ENCODE measurements at regions not wholly inside any gene's neighbourhood (a gene's known extent, or its start where the extent isn't known, plus 50 kb on each side); places are given as distances from the start of the nearest gene placed in this dataset.

- peaks cover 9 to 36% (median 22%) of the 10 kb centered on the region in 4 donors for H3K9me3 ChIP-seq
- no peaks in the 10 kb centered on the region for H3K27me3 ChIP-seq
- intact Hi-C loops (cut with DNase I; ENCODE audit: low total_unique reads) = no loop called here
- H3K27ac ChIP-seq = no peak overlapping the region
- H3K36me3 ChIP-seq = no peaks in the 10 kb centered on the region
- no peaks in the 10 kb centered on the region for H3K4me1 ChIP-seq
- H3K4me3 ChIP-seq = no peak overlapping the region
- TF ChIP-seq POLR2A (IDR thresholded peaks at IDR 0.05) = no peak
- TF ChIP-seq CTCF (IDR thresholded peaks at IDR 0.05) = no peak
- no peak for TF ChIP-seq EP300 (IDR thresholded peaks at IDR 0.05)
- no peak for TF ChIP-seq POLR2AphosphoS5 (IDR thresholded peaks at IDR 0.05)
- no peak for DNase-seq
- WGBS, 5 donors = 94 to 98% (median 96%) methylated on average over 15 of the region's 15 CpGs
Measured at GRCh38 chr15:62218841-62219240, 53.8 kb upstream of the C2CD4B start.

- H3K36me3 ChIP-seq = no peaks in the 10 kb centered on the region
- H3K27me3 ChIP-seq = no peaks in the 10 kb centered on the region
- intact Hi-C loops (cut with DNase I; ENCODE audit: low total_unique reads) = loop anchor here (10.0 kb wide), 1 partner anchor 55 kb away; the partner anchor contains the start of gene C2CD4B
- no peak overlapping the region for H3K27ac ChIP-seq
- TF ChIP-seq CTCF (IDR thresholded peaks at IDR 0.05) (no peak), POLR2AphosphoS5 (IDR thresholded peaks at IDR 0.05) (no peak), EP300 (IDR thresholded peaks at IDR 0.05) (no peak), POLR2A (IDR thresholded peaks at IDR 0.05) (no peak)
- no peaks in the 10 kb centered on the region for H3K4me1 ChIP-seq
- 73 to 94% (median 91%) methylated on average over 5 of the region's 5 CpGs for WGBS, 5 donors
- no peak overlapping the region for H3K4me3 ChIP-seq
- peaks cover 9 to 40% (median 22%) of the 10 kb centered on the region in 4 donors for H3K9me3 ChIP-seq
- DNase-seq = no peak
Measured at GRCh38 chr15:62219799-62220198, 54.7 kb upstream of the C2CD4B start.

- H3K4me3 ChIP-seq = no peak overlapping the region
- intact Hi-C loops (cut with DNase I; ENCODE audit: low total_unique reads) = loop anchor here (10.0 kb wide), 1 partner anchor 58 kb away; the partner anchor contains the start of gene C2CD4B
- H3K27ac ChIP-seq = no peak overlapping the region
- H3K4me1 ChIP-seq = no peaks in the 10 kb centered on the region
- no peaks in the 10 kb centered on the region for H3K36me3 ChIP-seq
- no peak for DNase-seq
- no peaks in the 10 kb centered on the region for H3K27me3 ChIP-seq
- TF ChIP-seq POLR2A (IDR thresholded peaks at IDR 0.05) = no peak
- TF ChIP-seq CTCF (IDR thresholded peaks at IDR 0.05) = no peak
- no peak for TF ChIP-seq EP300 (IDR thresholded peaks at IDR 0.05)
- no peak for TF ChIP-seq POLR2AphosphoS5 (IDR thresholded peaks at IDR 0.05)
- H3K9me3 ChIP-seq = peaks cover 0 to 12% (median 0%) of the 10 kb centered on the region in 4 donors
- 71 to 80% (median 77%) methylated on average over 2 of the region's 2 CpGs for WGBS, 5 donors
Measured at GRCh38 chr15:62223020-62223419, 57.9 kb upstream of the C2CD4B start.

- Histone ChIP-seq H3K27ac (no peak overlapping the region), H3K9me3 (peaks cover 0 to 4% (median 0%) of the 10 kb centered on the region in 4 donors), H3K27me3 (no peaks in the 10 kb centered on the region), H3K4me3 (no peak overlapping the region), H3K4me1 (no peaks in the 10 kb centered on the region), H3K36me3 (no peaks in the 10 kb centered on the region)
- no peak for TF ChIP-seq CTCF (IDR thresholded peaks at IDR 0.05)
- no peak for TF ChIP-seq POLR2AphosphoS5 (IDR thresholded peaks at IDR 0.05)
- TF ChIP-seq POLR2A (IDR thresholded peaks at IDR 0.05) = no peak
- no peak for TF ChIP-seq EP300 (IDR thresholded peaks at IDR 0.05)
- no peak for DNase-seq
- intact Hi-C loops (cut with DNase I; ENCODE audit: low total_unique reads) = loop anchor here (10.0 kb wide), 1 partner anchor 64 kb away; the partner anchor contains the start of gene C2CD4B
- 83 to 95% (median 89%) methylated on average over 1 of the region's 1 CpG for WGBS, 5 donors
Measured at GRCh38 chr15:62228604-62229003, 63.5 kb upstream of the C2CD4B start.
